SK-N-SH (cell line): ENCODE measurements at regions not wholly inside any gene's neighbourhood (a gene's known extent, or its start where the extent isn't known, plus 50 kb on each side); places are given as distances from the start of the nearest gene placed in this dataset.

Source experiments
- CTCF ChIA-PET: fragments of 300-600, 350-600 bp; formaldehyde crosslinking; extraction: SDS; loops from one replicate; lab custom pipeline; 2021; lab: Yijun Ruan, JAX
- POLR2A ChIA-PET: fragments of 350-600 bp; sonication (Branson Sonifier 250); formaldehyde crosslinking; extraction: SDS; loops from one replicate; lab custom pipeline; 2020; ENCODE audit warnings: antibody characterized with exemption, inconsistent platforms; lab: Yijun Ruan, JAX
- DNase-seq: peaks from one replicate; pipeline ENCODE4 v3.0.0; 2012
- H2AFZ ChIP-seq: fragments of 200-600 bp; sonication (generic); 2 replicates; pipeline ENCODE4 v1.8.1; 2016; ENCODE audit warnings: antibody characterized with exemption, mild to moderate bottlenecking, low read depth
- H3F3A ChIP-seq: fragments of 200-600 bp; sonication (generic); replicated peaks from 2 replicates; pipeline ENCODE3; 2016; ENCODE audit warnings: antibody characterized with exemption, mild to moderate bottlenecking; ENCODE audit not compliant: insufficient read depth
- H3K27ac ChIP-seq, 2 experiments: fragments of 200-500 bp in 1 of 2; fragments of 200-600 bp in 1 of 2; sonication (Bioruptor generic) in 1 of 2; sonication (generic), shearing (Covaris generic) in 1 of 2; 2 replicates each; pipeline versions ENCODE4 v1.5.1 to v1.6.1; 2014 to 2016; ENCODE audit warnings: low read depth in 2 of 2, inconsistent platforms in 1 of 2, low read length in 1 of 2, mild to moderate bottlenecking in 1 of 2, mixed read lengths in 1 of 2
- H3K27me3 ChIP-seq: fragments of 200-600 bp; sonication (generic), shearing (Covaris generic); 2 replicates; pipeline ENCODE4 v1.6.1; 2016; ENCODE audit warnings: mixed run types; ENCODE audit not compliant: insufficient read depth
- H3K36me3 ChIP-seq, 2 experiments: fragments of 200-500 bp in 1 of 2; fragments of 200-600 bp in 1 of 2; sonication (Bioruptor generic) in 1 of 2; sonication (generic) in 1 of 2; replicated peaks in 1 of 2; 2 replicates each; pipeline versions ENCODE3 to v1.5.1; 2014 to 2016; ENCODE audit warnings: low read length in 1 of 2, mild to moderate bottlenecking in 1 of 2; ENCODE audit not compliant: insufficient read depth in 2 of 2, control insufficient read depth in 1 of 2
- H3K4me1 ChIP-seq, 2 experiments: fragments of 200-500 bp in 1 of 2; fragments of 200-600 bp in 1 of 2; sonication (Bioruptor generic) in 1 of 2; sonication (generic), shearing (Covaris generic) in 1 of 2; 2 replicates each; pipeline versions ENCODE4 v1.5.1 to v1.6.1; 2014 to 2016; ENCODE audit warnings: low read depth in 1 of 2, low read length in 1 of 2, mixed run types in 1 of 2; ENCODE audit not compliant: insufficient read depth in 2 of 2, control insufficient read depth in 1 of 2
- H3K4me2 ChIP-seq: fragments of 200-600 bp; sonication (generic), shearing (Covaris generic); 2 replicates; pipeline ENCODE4 v1.6.1; 2017; ENCODE audit warnings: mixed run types
- H3K4me3 ChIP-seq, 2 experiments: fragments of 200-500 bp in 1 of 2; fragments of 200-600 bp in 1 of 2; sonication (Bioruptor generic) in 1 of 2; sonication (generic), shearing (Covaris generic) in 1 of 2; 2 replicates each; pipeline versions ENCODE4 v1.5.1 to v1.8.1; 2014 to 2016; ENCODE audit warnings: low read depth in 2 of 2, inconsistent platforms in 1 of 2, low read length in 1 of 2, mild to moderate bottlenecking in 1 of 2, mixed read lengths in 1 of 2, moderate library complexity in 1 of 2
- H3K79me2 ChIP-seq: fragments of 200-600 bp; sonication (generic); 2 replicates; pipeline ENCODE4 v1.8.1; 2017; ENCODE audit warnings: mild to moderate bottlenecking; ENCODE audit not compliant: insufficient read depth
- H3K9ac ChIP-seq: fragments of 200-600 bp; sonication (generic); 2 replicates; pipeline ENCODE4 v1.6.1; 2017; ENCODE audit warnings: mixed run types
- H3K9me2 ChIP-seq: fragments of 200-600 bp; sonication (generic); 2 replicates; pipeline ENCODE4 v1.6.1; 2017; ENCODE audit warnings: mixed run types
- H3K9me3 ChIP-seq: fragments of 200-600 bp; sonication (generic); 2 replicates; pipeline ENCODE4 v1.6.1; 2017; ENCODE audit warnings: mixed run types, mild to moderate bottlenecking, moderate library complexity
- H4K20me1 ChIP-seq: fragments of 200-600 bp; sonication (generic); 2 replicates; pipeline ENCODE4 v1.6.1; 2017; ENCODE audit warnings: mild to moderate bottlenecking, mixed run types; ENCODE audit not compliant: insufficient read depth
- CHD2 ChIP-seq: fragments of 150-350 bp; IDR thresholded peaks from 2 replicates; pipeline ENCODE4 v1.6.1; 2018; ENCODE audit warnings: low read length; ENCODE audit not compliant: partially characterized antibody
- EP300 ChIP-seq, 2 experiments: IDR thresholded peaks; 2 replicates each; pipeline versions ENCODE4 v1.4.0 to v1.6.1; 2012; ENCODE audit warnings: borderline replicate concordance in 1 of 2, low read depth in 1 of 2, low read length in 1 of 2
- EZH2phosphoT487 ChIP-seq: fragments of 200-600 bp; sonication (generic); IDR thresholded peaks from 2 replicates; pipeline ENCODE4 v1.6.1; 2017; ENCODE audit warnings: low read depth, mixed run types, mild to moderate bottlenecking, antibody characterized with exemption, moderate library complexity, borderline replicate concordance
- FOXM1 ChIP-seq: IDR thresholded peaks from 2 replicates; pipeline ENCODE4 v1.4.0; 2012; ENCODE audit warnings: low read depth, mild to moderate bottlenecking
- GATA2 ChIP-seq: sonication (generic); formaldehyde crosslinking; IDR thresholded peaks from 2 replicates; pipeline ENCODE4 v1.5.0; 2020; ENCODE audit warnings: mild to moderate bottlenecking, missing genetic modification reagents
- IRF3 ChIP-seq: fragments of 150-350 bp; IDR thresholded peaks from 2 replicates; pipeline ENCODE4 v1.6.1; 2016; ENCODE audit warnings: mild to moderate bottlenecking, low read depth, low read length
- MEF2A ChIP-seq: IDR thresholded peaks from 2 replicates; pipeline ENCODE4 v1.4.0; 2012; ENCODE audit warnings: low read depth, borderline replicate concordance
- NFIC ChIP-seq: IDR thresholded peaks from 2 replicates; pipeline ENCODE4 v1.4.0; 2012; ENCODE audit warnings: borderline replicate concordance
- RCOR1 ChIP-seq: fragments of 150-350 bp; IDR thresholded peaks from 2 replicates; pipeline ENCODE4 v1.6.1; 2017; ENCODE audit warnings: antibody characterized with exemption, low read length
- REST ChIP-seq: IDR thresholded peaks from 2 replicates; pipeline ENCODE4 v1.6.1; 2012; ENCODE audit warnings: mild to moderate bottlenecking, low read depth, low read length, moderate library complexity
- RFX5 ChIP-seq: IDR thresholded peaks from 2 replicates; pipeline ENCODE4 v1.6.1; 2012; ENCODE audit warnings: mild to moderate bottlenecking, improper control_type of control experiment, low read length
- SIN3A ChIP-seq: IDR thresholded peaks from 2 replicates; pipeline ENCODE4 v1.6.1; 2012; ENCODE audit warnings: low read depth, mild to moderate bottlenecking, low read length, moderate library complexity, borderline replicate concordance
- SMC3 ChIP-seq: IDR thresholded peaks from 2 replicates; pipeline ENCODE4 v1.6.1; 2012; ENCODE audit warnings: low read depth, low read length, improper control_type of control experiment
- TAF1 ChIP-seq: IDR thresholded peaks from 2 replicates; pipeline ENCODE4 v1.6.1; 2012; ENCODE audit warnings: low read depth, mild to moderate bottlenecking, low read length, moderate library complexity, borderline replicate concordance
- TCF12 ChIP-seq: IDR thresholded peaks from 2 replicates; pipeline ENCODE4 v1.4.0; 2012
- USF1 ChIP-seq: IDR thresholded peaks from 2 replicates; pipeline ENCODE4 v1.4.0; 2012; ENCODE audit warnings: low read depth, borderline replicate concordance
- ZBTB33 ChIP-seq: IDR thresholded peaks from 2 replicates; pipeline ENCODE4 v1.4.0; 2012; ENCODE audit warnings: low read depth, borderline replicate concordance
- WGBS: methylation state at CpG from one replicate; pipeline ENCODE4 v1.1.6; 2017; ENCODE audit warnings: low lambda C conversion rate; 5-methylcytosine and 5-hydroxymethylcytosine counted together
- TF ChIP-seq, protein P1 (sequence below): IDR thresholded peaks from 2 replicates; pipeline ENCODE4; 2012

GRCh38 chr2:59701271-59701994, 852.0 kb downstream of the BCL11A start:
- DNase-seq: no peak
- no peak for TF ChIP-seq CHD2
- no peak for TF ChIP-seq RFX5
- TF ChIP-seq, protein P1, sequence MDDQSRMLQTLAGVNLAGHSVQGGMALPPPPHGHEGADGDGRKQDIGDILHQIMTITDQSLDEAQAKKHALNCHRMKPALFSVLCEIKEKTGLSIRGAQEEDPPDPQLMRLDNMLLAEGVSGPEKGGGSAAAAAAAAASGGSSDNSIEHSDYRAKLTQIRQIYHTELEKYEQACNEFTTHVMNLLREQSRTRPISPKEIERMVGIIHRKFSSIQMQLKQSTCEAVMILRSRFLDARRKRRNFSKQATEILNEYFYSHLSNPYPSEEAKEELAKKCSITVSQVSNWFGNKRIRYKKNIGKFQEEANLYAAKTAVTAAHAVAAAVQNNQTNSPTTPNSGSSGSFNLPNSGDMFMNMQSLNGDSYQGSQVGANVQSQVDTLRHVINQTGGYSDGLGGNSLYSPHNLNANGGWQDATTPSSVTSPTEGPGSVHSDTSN: no peak
- TF ChIP-seq ZBTB33: no peak
- TF ChIP-seq RCOR1: no peak
- no peak for TF ChIP-seq FOXM1
- TF ChIP-seq TAF1: no peak
- no peak for TF ChIP-seq REST
- TF ChIP-seq EP300 (IDR thresholded peaks at IDR 0.05; ENCODE audit: borderline replicate concordance in 1 of 2, low read depth in 1 of 2, low read length in 1 of 2): no peak
- TF ChIP-seq SMC3: no peak
- no peak for TF ChIP-seq MEF2A
- TF ChIP-seq IRF3: no peak
- no peak for TF ChIP-seq SIN3A
- TF ChIP-seq TCF12: no peak
- no peak for TF ChIP-seq NFIC
- TF ChIP-seq USF1: no peak
- TF ChIP-seq EZH2phosphoT487: no peak
- TF ChIP-seq GATA2: no peak
- no peaks in the 10 kb centered on the region for H3K9me3 ChIP-seq
- no peaks in the 10 kb centered on the region for H3K79me2 ChIP-seq
- no peaks in the 10 kb centered on the region for H3K36me3 ChIP-seq
- H4K20me1 ChIP-seq: no peaks in the 10 kb centered on the region
- H3K9me2 ChIP-seq: no peaks in the 10 kb centered on the region
- H3K27ac ChIP-seq: no peak overlapping the region
- H3F3A ChIP-seq: no peaks in the 10 kb centered on the region
- no peaks in the 10 kb centered on the region for H3K4me1 ChIP-seq
- WGBS: 24% methylated on average over 3 of the region's 3 CpGs
- H3K9ac ChIP-seq: no peak overlapping the region
- H2AFZ ChIP-seq: no peak overlapping the region
- no peaks in the 10 kb centered on the region for H3K27me3 ChIP-seq
- POLR2A ChIA-PET: no interaction called here
- no peak overlapping the region for H3K4me3 ChIP-seq
- CTCF ChIA-PET: no interaction called here
- no peak overlapping the region for H3K4me2 ChIP-seq
